ENCODE measurements at regions not wholly inside any gene's neighbourhood (a gene's known extent, or its start where the extent isn't known, plus 50 kb on each side); places are given as distances from the start of the nearest gene placed in this dataset.
"Not testable (repeated sequence)": the region's sequence is repeated elsewhere in the genome, so short reads cannot be mapped to it uniquely, and the experiment has no call there.

GRCh38 chr9:95584176-95584575 is 67.4 kb upstream of the PTCH1 start:
- no peak for DNase-seq (ENCODE audit: low read depth, low spot score)

- DNase-seq (ENCODE audit: low read depth, low spot score): peak; percentile 48
These were observed 65.1 kb upstream of the PTCH1 start for GRCh38 chr9:95581900-95582299.

GRCh38 chr9:95580812-95581761 is 64.3 kb upstream of the PTCH1 start:
- no peak for DNase-seq (ENCODE audit: low read depth, low spot score)

DNA sequence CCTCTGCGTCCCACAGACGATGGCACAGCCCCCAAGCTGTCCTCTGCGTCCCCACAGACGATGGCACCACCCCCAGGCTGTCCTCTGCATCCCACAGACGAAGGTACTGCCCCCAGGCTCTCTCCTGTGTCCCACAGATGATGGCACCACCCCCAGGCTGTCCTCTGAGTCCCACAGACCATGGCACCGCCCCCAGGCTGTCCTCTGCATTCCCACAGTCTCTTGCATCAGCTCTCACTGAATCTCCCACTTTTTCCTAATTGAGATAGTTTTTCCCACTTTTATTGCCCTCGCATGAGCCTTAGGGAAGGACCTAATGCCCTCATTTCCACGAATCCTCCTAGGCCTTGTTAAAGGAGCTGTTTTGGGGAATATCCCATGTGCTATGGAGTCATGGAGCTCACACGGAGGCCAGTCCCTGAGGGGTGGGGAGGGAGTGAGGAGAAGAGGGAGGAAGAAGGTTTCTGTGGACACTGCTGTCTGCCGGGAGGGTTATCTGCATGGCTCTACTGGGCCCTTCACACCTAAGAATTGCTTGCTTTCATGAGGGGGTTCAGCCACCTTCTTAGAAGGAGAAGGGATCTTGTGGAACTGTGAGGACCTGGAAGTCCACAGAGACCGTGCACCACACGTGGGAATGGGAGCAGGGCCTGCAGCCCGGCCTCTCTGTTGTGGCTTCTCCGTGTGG is 58.2 kb upstream of the PTCH1 start:
- DNase-seq (ENCODE audit: low read depth, low spot score): no peak

GRCh38 chr9:95574176-95574575 is 57.4 kb upstream of the PTCH1 start:
- no peak for DNase-seq (ENCODE audit: low read depth, low spot score)

GRCh38 chr9:95573463-95573862 is 56.7 kb upstream of the PTCH1 start:
- no peak for DNase-seq (ENCODE audit: low read depth, low spot score)

- no peak for DNase-seq (ENCODE audit: low read depth, low spot score)
These were observed 55.8 kb upstream of the PTCH1 start for GRCh38 chr9:95572381-95573151.

- DNase-seq (ENCODE audit: low read depth, low spot score): peak; percentile 83
These were observed 53.9 kb upstream of the PTCH1 start for GRCh38 chr9:95570646-95571045.

- DNase-seq (ENCODE audit: low read depth, low spot score): peak; percentile 87
These were observed 53.4 kb upstream of the PTCH1 start for GRCh38 chr9:95570150-95570549.

GRCh38 chr9:95568735-95569134 is 52.0 kb upstream of the PTCH1 start:
- not testable (repeated sequence) for DNase-seq (ENCODE audit: low read depth, low spot score)

Data from astrocyte of the hippocampus (primary cell).